ENCODE measurements at regions not wholly inside any gene's neighbourhood (a gene's known extent, or its start where the extent isn't known, plus 50 kb on each side); places are given as distances from the start of the nearest gene placed in this dataset.

DNA sequence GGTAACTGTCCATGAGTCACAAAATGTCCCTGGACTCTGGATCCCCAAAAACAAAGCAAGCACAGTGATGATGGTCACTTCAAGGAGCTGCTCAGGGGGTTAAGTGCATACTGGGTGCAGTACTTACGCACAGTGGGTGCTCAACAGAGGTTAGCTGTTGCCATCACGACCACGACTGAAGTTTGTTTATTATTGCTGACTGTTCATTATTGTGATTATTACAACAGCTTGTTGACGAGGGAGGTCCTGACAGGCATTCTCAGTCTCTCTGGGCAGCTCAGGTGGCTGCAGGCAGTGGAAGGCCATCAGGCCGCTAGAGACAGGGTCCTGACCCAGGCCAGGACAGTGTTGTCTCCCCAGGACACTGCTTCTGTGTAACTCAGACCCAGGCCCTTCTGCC lies 418.8 kb downstream of the SHANK2 start:
- no peak for DNase-seq

DNA sequence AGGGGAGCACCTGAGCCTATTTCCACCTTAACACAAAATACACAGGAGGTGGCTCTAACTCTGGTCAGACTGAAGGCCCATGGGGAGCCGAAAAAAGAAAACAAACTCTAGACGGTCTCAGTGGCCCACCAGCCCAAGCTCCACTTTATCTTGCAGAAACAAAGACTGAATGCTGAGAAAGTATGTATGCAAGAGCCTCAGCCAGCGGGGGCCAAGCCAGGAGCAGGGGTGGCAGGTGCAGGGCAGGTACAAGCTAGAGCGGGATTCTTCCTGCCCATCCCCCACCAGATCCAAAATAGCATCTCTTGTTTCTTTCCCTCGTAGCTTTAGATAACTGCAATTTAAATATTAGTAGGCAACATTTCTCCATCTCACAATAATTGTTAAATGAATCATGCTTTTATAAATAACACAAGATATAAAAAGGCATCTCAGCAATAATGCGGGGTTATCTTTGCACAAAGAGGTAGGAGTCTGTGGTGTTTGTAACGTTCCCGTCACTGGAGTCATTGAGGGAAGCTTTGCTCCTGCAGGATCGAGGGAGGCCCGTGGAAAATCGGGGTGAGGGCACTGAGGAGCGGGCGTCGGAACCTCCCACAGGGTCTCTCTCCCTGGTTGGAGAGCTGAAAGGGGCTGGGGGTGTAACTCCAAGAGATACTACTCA lies 418.0 kb downstream of the SHANK2 start:
- DNase-seq: no peak

DNA sequence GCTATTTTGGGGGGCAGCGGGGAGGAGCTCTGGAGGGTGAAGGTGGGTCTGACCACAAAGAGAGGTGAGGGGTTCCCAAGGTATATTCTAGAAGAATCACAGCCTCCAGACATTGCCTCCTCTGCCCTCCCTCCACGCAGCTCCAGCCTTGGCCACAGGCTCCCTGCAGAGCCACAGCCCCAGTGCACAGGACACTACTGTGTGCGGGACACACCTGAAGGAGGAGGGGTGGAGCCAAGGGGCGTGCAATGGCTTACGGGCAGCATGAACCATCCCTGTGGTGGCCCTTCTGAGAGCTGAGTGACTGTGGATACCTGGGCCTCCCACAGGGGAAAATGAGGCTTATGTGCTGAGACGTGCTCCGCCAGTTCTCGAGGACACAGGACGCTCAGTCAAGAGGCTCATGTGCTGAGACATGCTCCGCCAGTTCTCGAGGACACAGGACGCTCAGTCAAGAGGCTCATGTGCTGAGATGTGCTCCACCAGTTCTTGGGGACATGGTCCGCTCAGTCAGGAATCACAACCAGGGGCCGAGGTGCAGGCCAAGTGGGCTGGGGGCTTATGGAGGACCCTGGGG lies 417.3 kb downstream of the SHANK2 start:
- DNase-seq: no peak

DNA sequence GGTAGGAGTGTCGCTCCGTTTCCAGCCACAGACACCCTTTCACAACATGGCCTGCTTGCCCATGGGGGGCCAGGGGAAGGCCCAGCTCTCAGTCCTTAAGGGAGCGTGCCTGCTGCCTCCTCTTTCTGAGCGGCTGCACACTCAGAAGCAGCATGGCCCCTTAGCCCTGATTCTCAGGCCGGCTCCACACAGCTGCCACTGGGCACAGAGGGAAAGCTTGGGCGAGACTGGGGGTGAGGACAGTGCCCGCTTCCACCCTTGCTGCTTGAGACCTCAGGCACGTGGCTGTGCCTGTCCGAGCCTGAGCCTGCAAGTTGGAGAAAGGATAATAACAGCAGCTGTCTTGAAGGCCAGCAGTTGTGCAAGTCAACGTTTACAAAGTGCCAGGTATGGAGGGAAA lies 416.3 kb downstream of the SHANK2 start:
- DNase-seq: no peak

DNA sequence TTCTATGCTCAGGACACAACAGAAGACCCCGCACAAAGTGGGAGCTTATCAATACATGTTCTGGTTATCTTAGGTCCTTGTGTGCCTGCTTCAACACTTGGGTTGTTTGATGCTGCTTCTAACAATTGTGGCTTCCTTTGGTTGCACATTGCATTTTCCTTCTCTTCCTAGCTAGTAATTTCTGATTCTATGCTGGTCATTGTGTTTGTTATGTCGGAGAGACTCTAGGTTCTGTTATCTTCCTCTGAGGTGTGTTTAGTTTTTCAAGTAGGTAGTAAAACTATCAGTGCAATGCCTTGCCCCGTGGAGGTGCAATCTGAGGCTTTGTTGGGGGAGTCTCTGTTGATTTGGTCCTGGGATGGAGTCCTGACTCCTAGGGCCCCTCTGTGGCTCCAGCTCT lies 414.2 kb downstream of the SHANK2 start:
- DNase-seq: no peak

DNA sequence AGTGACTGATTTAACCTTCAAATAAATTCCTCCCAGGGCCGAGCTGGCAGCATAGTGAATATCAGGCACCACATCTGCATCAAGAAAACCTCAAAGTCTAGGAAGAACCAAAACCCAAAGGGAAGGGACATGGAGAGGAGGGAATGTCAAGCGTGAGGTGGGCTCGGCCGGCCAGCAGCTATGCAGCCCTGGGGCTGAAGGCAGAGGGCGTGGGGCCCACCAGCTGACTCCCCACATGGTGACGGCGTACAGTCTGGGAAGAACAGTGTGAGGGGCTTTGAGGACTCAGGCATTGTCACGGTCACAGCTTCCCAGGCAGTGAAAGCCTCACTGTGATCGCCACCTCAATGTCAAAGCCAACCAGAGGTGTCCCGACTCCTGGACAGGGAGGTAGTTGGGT lies 412.5 kb downstream of the SHANK2 start:
- DNase-seq: no peak

DNA sequence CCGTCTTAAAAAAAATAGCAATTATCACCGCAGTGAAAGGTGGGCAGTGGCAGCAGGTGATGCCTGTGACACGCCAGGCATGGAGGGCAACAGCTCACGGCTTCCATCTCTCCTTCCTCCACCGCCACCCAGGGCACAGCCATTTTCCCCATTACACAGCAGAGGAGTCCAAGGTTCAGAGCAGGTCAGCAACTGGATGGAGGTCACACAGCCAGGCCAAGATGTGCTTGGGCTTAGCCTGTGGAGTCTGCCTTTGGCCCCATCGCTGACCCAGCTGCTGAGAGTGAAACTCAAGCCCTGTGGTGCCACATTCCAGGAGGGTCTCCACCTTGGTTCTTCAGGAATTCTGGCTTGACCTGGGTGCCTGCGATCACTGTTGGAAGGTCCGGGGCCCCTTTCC lies 411.1 kb downstream of the SHANK2 start:
- no peak for DNase-seq

DNA sequence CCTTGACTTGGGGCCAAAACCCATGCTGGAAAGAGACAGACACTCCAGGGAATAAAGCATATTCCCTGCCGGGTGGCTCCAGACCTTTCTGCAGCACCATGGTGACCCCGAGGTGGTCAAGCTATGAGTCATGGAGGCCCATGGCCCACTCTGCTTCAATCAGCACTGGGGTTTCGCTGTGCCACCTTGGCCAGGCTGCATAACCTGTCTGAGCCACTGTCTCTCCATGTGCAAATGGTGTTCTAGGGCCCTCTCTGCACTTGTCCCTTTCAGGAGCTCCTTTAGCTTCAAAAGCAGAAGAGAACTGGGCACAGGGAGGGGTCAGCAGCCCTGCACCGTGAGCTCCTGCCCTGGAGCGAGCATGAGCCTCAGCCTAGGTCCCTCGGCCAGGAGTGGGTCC lies 410.1 kb downstream of the SHANK2 start:
- DNase-seq: no peak

DNA sequence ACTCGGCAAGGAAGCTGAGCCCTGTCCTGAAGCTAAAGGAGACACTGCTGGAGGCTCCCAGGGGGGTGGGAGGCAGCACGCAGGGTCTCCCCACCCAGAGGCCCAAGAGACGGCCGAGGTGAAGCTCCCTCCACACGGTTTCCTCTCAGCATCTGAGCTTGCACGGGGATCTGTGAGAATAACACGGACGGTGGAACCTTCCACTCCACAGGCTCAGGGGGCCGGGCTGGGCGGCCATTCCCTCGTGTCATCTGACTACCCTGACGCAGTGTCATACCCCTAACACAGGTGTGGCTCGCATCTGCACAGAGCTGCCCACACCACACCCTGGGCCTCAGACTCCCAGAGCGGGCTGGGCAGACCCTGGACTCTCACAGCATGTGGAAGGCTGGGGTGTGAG lies 409.7 kb downstream of the SHANK2 start:
- no peak for DNase-seq

DNA sequence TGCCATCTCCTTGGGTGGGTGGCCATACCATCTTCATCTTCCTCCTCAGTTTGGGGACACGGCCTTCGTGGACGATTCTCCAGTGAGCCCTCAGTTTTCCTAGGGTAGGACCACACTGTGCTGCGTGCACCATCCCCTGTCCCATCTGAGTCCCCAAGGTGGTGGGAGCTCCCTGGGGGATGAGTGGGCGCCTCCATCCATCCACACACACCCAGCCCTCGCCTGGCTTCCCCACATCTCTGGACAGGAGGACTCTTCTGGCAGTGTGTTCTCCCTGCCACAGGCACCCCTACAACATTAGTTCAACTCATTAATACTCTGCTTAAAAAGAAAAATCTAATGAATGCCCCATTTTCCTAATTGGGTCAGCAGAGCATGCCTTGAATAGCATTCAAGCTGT lies 408.5 kb downstream of the SHANK2 start:
- DNase-seq: no peak

DNA sequence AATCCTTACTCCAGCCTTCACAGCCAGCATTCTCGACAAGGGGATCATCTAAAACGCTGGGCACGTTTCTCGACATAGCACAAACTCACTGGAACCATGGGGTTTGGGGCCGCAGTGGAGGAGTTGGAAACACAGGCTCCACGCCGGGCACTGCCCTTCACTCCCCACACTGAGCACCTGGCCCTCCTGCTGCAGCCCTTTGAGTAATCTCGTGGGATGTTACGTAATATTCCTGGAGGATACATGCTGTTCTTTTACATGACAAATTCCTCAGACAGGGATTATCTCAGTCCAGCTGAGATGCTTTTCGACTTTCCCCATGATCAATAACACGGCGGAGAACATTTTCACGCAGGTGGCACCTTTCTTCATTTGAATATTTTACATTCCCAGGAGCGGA lies 408.0 kb downstream of the SHANK2 start:
- DNase-seq: no peak

DNA sequence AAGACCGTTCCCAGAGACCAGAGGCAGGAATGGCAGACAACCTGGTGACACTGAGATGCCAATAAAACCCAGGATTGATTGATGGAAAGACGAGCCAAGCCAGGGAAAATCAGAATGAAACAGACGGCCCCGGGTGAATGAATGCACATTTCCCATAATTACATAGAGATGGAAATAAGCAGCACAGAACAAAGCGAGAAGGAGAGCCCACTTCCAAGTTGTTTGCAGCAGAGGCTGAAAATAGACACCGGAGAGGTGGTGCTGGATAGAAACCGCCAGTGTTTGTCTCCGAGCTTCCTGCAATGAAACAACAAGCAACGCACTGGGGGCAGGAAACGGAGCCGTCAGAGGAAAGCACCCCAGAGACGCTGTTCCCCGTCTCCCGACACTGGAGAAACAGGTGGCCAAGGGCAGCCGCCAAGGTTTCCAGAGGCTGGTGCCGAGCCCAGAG lies 406.8 kb downstream of the SHANK2 start:
- no peak for DNase-seq

DNA sequence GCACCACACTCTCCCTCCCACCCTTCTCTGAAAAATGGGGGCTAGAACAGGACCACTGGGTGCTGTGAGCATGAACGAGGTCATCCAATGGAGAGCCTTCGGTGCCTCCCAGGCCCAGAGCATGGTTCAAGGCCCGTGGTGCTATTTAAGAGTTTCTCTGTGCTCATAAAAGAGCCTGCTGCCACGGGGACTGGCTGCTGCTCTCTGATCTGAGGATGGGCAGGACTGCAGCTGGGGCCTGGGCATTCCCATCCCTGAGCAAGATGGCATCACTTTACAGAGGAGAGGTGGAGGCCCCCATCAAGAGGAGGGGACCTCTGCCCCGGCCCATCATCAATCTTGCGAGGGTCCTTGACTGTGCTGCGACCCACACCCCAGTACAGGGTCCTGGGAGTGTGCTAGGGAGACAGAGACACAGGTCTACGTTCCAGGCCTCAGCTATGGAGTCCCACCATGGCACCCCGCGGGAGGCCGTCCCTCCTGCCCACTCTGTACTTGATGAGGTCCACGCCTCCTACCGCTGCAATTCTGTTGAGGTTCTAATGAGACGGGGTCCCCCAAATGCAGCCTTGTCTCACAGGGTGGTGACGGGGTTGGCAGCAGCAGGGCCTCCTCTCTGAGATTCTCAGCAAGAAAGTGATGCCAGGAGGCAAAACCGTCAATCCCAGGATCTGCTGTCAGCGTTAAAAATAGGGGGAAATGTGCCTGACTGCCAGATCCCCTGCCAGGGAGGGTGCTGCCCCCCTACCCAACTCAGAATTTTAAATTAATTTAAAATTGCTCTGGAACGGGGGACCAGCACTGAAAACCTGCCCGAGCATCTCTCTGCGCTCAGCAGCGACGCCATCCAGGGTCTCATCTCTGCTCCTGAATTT lies 405.4 kb downstream of the SHANK2 start:
- no peak for DNase-seq

DNA sequence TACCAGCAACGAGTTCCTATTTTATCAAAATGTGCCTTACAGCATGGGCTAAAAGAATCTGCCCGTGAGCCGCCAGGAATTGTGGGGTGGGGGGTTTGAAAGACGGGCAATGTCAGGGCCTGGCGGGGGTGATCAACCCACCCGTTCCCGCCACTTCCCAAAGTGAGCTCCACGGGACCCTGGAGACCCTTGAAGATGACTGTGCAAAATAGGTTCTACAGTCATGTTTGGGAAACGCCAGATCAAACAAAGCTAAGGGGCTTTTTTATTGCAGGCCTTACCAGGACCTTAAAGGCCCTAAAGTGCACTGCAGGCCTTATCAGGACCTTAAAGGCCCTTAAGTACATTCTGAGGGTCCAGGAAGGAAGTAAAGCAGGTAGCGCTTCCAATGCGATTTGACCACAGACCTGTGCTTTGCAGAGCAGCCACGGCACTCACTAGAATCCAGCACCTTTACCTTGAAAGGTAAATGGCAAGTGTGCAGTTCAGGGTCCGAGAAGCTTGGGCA lies 404.1 kb downstream of the SHANK2 start:
- no peak for DNase-seq

DNA sequence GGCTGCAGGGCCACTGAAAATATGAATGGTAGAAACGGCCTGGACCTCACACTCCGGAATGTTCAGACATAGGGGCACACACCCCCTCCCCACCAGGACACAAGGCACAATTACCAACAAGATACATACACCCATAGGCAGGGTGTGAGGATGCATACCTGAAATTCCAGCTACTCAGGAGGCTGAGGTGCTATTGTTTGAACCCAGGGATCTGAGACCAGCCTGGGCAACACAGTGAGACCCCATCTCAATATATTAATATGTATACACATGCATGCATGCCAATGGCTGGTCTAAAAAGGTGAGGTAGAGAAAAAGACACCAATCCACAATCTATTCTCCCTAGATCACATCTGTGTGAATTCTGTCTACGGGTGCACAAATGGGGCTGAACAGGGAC lies 403.3 kb downstream of the SHANK2 start:
- no peak for DNase-seq

DNA sequence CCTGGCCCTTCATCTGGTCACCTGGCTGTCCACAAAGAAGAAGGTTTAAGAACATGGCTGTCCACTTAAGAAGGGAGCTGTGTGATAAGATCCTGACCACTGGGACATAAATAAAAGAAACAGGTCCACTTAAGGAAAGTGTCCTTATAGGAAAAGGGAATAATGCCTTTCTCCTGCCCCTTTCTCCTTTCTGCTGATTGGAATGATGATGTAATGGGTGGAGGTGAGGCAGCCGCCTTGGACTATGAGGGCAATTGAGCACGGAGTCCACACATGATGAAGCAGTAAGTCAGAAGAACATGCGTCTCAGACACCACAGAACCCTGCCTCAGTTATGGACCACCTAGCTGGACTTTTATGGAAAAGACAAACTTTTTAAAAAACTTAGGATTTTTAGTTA lies 401.1 kb downstream of the SHANK2 start:
- no peak for DNase-seq

DNA sequence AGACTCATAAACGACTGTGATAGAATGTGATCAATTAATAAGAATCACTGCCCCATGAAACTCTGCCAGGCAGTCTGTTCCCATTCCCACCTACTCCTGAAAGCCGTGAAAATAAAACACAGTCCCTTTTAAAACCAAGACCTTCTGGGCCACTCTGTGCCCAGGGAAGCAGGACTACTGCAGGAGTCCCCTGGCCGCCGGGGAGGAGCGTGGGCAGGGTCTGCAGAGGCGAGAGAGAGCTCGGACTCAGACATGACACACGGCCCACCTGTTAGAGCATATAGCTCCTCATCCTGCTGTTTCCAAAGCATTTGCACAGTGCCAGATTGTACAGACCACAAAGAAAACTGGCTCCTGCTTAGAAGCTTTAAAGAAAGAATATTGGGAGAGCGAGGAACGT lies 400.5 kb downstream of the SHANK2 start:
- DNase-seq: no peak

DNA sequence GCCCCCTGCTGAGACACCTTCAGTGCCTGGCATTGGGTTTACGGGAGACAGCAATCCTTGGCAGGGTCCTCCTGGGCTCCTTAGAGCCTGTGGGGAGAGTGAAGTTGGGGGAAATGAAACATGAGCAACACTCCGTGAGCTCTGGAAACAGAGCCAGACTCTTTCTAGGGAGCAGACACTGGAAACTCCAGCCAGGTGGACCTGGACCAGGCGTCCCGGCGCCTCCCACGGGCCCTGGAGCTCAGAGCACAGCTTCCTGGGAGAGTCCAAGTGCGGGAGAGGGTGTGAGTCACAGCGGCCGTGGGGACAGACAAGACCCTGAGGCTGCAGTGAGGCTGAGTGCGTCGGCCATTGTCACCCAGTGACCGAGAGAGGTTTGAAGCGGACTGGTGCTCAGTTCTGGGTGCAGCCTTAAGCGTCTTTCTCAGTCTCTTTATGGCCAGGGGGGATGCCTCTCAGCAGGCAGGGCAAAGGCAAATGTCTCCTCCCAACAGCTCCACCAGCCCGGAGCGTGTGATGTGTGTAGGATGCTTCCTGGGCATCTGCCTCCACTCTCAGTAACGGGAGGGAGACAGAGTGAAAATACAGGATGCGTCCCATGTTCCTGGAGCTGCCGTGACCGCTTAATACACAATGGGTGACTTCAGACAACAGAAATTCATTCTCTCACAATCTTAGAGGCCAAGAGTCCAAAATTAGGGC lies 399.2 kb downstream of the SHANK2 start:
- no peak for DNase-seq

DNA sequence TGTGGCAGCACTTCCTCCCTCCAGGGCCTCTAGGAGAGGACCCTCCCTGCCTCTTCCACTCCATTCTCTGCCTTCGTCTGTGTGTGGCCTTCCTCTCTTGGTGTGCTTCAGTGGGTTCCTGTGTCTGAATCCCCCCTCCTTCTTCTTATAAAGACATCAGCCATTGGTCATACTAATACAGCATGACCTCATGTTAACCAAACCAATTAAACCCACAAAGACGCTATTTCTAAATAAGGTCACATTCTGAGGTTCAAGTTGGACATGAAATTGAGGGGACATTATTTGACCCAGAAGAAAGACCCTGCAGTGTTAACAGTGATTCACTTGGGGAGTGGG lies 398.6 kb downstream of the SHANK2 start:
- DNase-seq: no peak

DNA sequence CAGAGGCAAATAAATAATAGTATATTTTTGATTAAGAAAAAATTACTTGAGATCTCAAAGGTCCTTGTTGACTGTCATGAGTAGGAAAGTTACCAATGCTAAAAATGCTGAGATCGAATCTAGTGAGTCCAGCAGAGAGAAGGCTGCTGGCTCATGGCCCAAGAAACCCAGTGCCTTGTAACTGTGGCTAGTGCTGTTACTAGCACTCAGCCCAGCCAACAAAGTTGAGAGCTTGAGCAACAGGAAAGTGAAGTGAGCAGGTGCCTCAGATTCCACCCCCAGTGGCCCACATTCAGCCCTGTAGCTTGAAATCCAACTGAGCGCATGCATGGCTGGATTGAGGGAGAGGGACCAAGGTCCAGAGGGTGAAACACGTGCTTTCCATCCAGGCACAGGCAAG lies 398.2 kb downstream of the SHANK2 start:
- DNase-seq: no peak

DNA sequence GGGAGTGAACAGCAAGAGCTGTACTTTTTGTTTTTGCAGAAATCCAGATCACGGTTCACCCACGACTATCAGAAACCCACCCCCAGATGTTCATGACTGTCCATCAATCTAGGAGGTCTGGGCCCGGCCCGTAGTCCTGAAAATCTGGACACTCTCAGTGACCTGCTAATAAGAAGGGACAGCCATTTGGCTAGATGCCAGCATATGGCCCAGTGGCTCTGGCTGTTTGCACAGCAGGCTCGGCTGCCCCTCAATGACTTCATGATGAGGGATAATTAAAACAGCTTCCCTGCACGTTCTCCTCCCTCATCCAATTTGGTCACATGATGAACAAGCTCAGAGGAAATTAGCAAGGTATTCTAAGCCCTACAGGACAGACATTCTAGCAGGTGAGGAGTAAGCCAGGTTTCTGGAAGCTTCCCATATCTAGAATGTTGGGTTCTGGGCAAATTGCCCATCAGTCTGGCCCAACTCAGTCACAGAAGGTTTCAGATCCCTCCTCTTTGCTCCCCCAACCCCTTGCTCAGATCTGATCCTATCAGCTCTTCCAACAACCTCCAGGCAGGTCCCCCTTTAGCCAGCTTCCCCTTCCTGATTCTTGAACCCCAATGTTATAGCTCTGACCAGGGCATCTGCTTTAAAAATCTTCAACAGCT lies 397.3 kb downstream of the SHANK2 start:
- DNase-seq: no peak

DNA sequence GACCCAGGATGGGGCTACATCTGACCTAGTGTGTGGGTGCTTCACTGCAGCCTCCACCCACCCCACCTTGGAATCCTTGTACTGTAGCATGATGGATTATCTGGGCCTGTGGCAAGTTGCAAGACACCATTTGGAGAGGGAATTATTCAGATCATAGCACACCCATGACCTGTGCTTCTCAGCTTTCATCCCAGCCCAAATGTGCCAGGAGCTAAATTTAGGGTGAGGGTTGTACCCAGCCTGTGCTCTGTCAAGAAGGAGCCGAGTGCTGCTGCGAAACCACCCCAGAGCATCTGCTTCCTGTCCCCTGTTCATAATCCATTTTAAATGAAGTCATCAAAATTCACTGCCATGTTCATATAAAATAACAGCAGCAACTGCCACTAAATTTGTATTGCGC lies 394.5 kb downstream of the SHANK2 start:
- no peak for DNase-seq

DNA sequence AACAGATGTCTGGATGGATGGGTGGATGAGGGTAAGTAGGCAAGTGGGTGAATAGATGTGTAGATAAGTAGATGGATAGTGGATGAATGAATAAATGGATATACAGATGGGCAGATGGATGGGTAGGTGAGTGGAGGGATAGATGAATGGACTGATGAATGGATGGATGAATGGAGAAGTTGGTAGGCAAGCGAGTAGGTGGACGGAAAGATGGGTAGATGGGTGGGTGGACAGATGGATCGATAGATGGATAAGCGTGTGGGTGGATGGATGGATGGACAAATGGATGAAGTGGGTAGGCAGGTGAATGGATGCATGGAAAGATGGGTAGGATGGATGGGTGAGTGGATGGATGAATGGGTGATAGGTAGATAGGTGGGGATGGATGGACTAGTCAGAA lies 393.2 kb downstream of the SHANK2 start:
- DNase-seq: no peak
